GM19467 (cell line): ENCODE measurements at regions not wholly inside any gene's neighbourhood (a gene's known extent, or its start where the extent isn't known, plus 50 kb on each side); places are given as distances from the start of the nearest gene placed in this dataset.
"Not testable (repeated sequence)": the region's sequence is repeated elsewhere in the genome, so short reads cannot be mapped to it uniquely, and the experiment has no call there.

Source experiments
- ATAC-seq: cut with Tn5 transposase; IDR thresholded peaks from one replicate; pipeline ENCODE4 v1.9.1; 2021; ENCODE audit warnings: mild to moderate bottlenecking, moderate library complexity; ENCODE audit not compliant: unreplicated experiment

GRCh38 chr5:67889870-67890269 is 325.7 kb upstream of the PIK3R1 start:
- ATAC-seq = not testable (repeated sequence)

- no peak for ATAC-seq
These were observed 327.8 kb upstream of the PIK3R1 start for GRCh38 chr5:67887748-67888161.

- ATAC-seq = no peak
These were observed 328.8 kb upstream of the PIK3R1 start for GRCh38 chr5:67886761-67887160.

GRCh38 chr5:67880876-67881275 is 334.7 kb upstream of the PIK3R1 start:
- no peak for ATAC-seq

GRCh38 chr5:67880511-67880805 is 335.1 kb upstream of the PIK3R1 start:
- ATAC-seq = no peak

GRCh38 chr5:67879620-67880510 is 335.7 kb upstream of the PIK3R1 start:
- no peak for ATAC-seq

GRCh38 chr5:67878933-67879332 is 336.6 kb upstream of the PIK3R1 start:
- ATAC-seq = no peak

GRCh38 chr5:67876371-67876770 is 339.2 kb upstream of the PIK3R1 start:
- ATAC-seq = no peak

- ATAC-seq = no peak
These were observed 340.0 kb upstream of the PIK3R1 start for GRCh38 chr5:67875601-67876000.

GRCh38 chr5:67873935-67874334 is 341.6 kb upstream of the PIK3R1 start:
- ATAC-seq = no peak

GRCh38 chr5:67870662-67871061 is 344.9 kb upstream of the PIK3R1 start:
- ATAC-seq = no peak

GRCh38 chr5:67864335-67864734 is 351.2 kb upstream of the PIK3R1 start:
- ATAC-seq = not testable (repeated sequence)

GRCh38 chr5:67858471-67859031 is 357.0 kb upstream of the PIK3R1 start:
- no peak for ATAC-seq

GRCh38 chr5:67857502-67857901 is 358.1 kb upstream of the PIK3R1 start:
- ATAC-seq = no peak

GRCh38 chr5:67855523-67855922 is 360.0 kb upstream of the PIK3R1 start:
- ATAC-seq = no peak

GRCh38 chr5:67850906-67851305 is 364.6 kb upstream of the PIK3R1 start:
- ATAC-seq = not testable (repeated sequence)

GRCh38 chr5:67844924-67845323 is 370.6 kb upstream of the PIK3R1 start:
- ATAC-seq = no peak

GRCh38 chr5:67842806-67843205 is 372.8 kb upstream of the PIK3R1 start:
- no peak for ATAC-seq

GRCh38 chr5:67837225-67837624 is 378.3 kb upstream of the PIK3R1 start:
- not testable (repeated sequence) for ATAC-seq

GRCh38 chr5:67836496-67836895 is 379.1 kb upstream of the PIK3R1 start:
- ATAC-seq = not testable (repeated sequence)

- ATAC-seq = no peak
These were observed 384.5 kb upstream of the PIK3R1 start for GRCh38 chr5:67831048-67831447.

GRCh38 chr5:67827541-67827940 is 388.0 kb upstream of the PIK3R1 start:
- no peak for ATAC-seq

- ATAC-seq = no peak
These were observed 390.7 kb upstream of the PIK3R1 start for GRCh38 chr5:67824852-67825251.
